Loucy (cell line): ENCODE measurements at regions not wholly inside any gene's neighbourhood (a gene's known extent, or its start where the extent isn't known, plus 50 kb on each side); places are given as distances from the start of the nearest gene placed in this dataset.

Source experiments
- CTCF ChIP-seq: fragments of 200-600 bp; sonication (generic); conservative IDR thresholded peaks from 2 replicates; pipeline ENCODE4 v1.5.1; 2014; ENCODE audit warnings: mild to moderate bottlenecking, antibody characterized with exemption, low read length
- EZH2phosphoT487 ChIP-seq: fragments of 200-600 bp; IDR thresholded peaks from 2 replicates; pipeline ENCODE4 v1.6.1; 2018; ENCODE audit warnings: antibody characterized with exemption, mild to moderate bottlenecking, moderate library complexity, borderline replicate concordance

- TF ChIP-seq CTCF = no peak
- TF ChIP-seq EZH2phosphoT487 = no peak
These were observed 567.4 kb downstream of the IQCM start for GRCh38 chr4:149248191-149248764.
